Osteocyte (in vitro differentiated cells): ENCODE measurements at regions not wholly inside any gene's neighbourhood (a gene's known extent, or its start where the extent isn't known, plus 50 kb on each side); places are given as distances from the start of the nearest gene placed in this dataset.

Source experiments
- DNase-seq: peaks from one replicate; pipeline ENCODE4 v3.0.0; 2021; ENCODE audit warnings: mixed read lengths; ENCODE audit not compliant: unreplicated experiment; ENCODE audit errors: extremely low spot score
- H3K27ac Mint-ChIP-seq: one replicate; pipeline ENCODE4 v1.8.0; 2021; ENCODE audit warnings: mild to moderate bottlenecking, mixed read lengths; ENCODE audit not compliant: unreplicated experiment
- H3K27me3 Mint-ChIP-seq: one replicate; pipeline ENCODE4 v1.8.0; 2021; ENCODE audit warnings: mixed read lengths; ENCODE audit not compliant: unreplicated experiment
- H3K36me3 Mint-ChIP-seq: one replicate; pipeline ENCODE4 v1.8.0; 2021; ENCODE audit warnings: mixed read lengths; ENCODE audit not compliant: unreplicated experiment
- H3K4me1 Mint-ChIP-seq: one replicate; pipeline ENCODE4 v1.8.0; 2021; ENCODE audit warnings: mixed read lengths; ENCODE audit not compliant: unreplicated experiment
- H3K4me3 Mint-ChIP-seq: one replicate; pipeline ENCODE4 v1.8.0; 2021; ENCODE audit warnings: mild to moderate bottlenecking, moderate library complexity, mixed read lengths; ENCODE audit not compliant: unreplicated experiment
- H3K9me3 Mint-ChIP-seq: one replicate; pipeline ENCODE4 v1.8.0; 2021; ENCODE audit warnings: mixed read lengths; ENCODE audit not compliant: unreplicated experiment
- CTCF ChIP-seq: fragments of 200-600 bp; sonication (generic); IDR thresholded peaks from 2 replicates; pipeline ENCODE4 v1.5.0; 2021; ENCODE audit warnings: antibody characterized with exemption, mild to moderate bottlenecking, moderate library complexity

- no peak overlapping the region for H3K27ac Mint-ChIP-seq
- H3K27me3 Mint-ChIP-seq: peaks cover 12% of the 10 kb centered on the region
- no peak for DNase-seq
- peaks cover 4% of the 10 kb centered on the region for H3K9me3 Mint-ChIP-seq
- H3K36me3 Mint-ChIP-seq: peaks cover 2% of the 10 kb centered on the region
- no peak for TF ChIP-seq CTCF
- H3K4me3 Mint-ChIP-seq: no peak overlapping the region
- peaks cover 19% of the 10 kb centered on the region for H3K4me1 Mint-ChIP-seq
Observed at GRCh38 chr2:240201866-240202265, 61.4 kb upstream of the OTOS start.

DNA sequence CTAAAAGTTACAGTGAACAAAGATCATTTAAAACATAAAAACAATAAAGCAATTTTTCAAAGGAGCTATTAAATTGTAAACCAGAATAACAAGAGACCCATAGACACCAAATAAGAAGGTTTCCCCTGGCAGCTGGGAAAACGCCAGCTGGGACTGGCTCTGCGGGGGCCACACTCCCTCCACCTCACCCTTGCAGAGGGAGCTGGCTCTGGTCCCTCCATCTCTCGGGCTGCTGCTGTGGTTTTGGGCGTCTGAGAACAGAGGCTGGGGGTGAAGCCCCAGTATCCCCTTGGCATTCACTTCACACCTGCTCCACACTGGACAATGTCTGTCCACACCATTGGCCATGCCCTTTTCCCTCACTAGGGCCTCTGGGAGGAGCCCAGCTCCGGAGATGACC, 62.1 kb upstream of the OTOS start:
- Mint-ChIP-seq H3K4me3 (no peak overlapping the region), H3K27me3 (peaks cover 12% of the 10 kb centered on the region), H3K4me1 (peaks cover 19% of the 10 kb centered on the region), H3K36me3 (peaks cover 2% of the 10 kb centered on the region), H3K9me3 (peaks cover 4% of the 10 kb centered on the region), H3K27ac (no peak overlapping the region)
- no peak for DNase-seq
- no peak for TF ChIP-seq CTCF

- no peak for DNase-seq
- no peak overlapping the region for H3K27ac Mint-ChIP-seq
- peaks cover 19% of the 10 kb centered on the region for H3K4me1 Mint-ChIP-seq
- no peak for TF ChIP-seq CTCF
- no peak overlapping the region for H3K4me3 Mint-ChIP-seq
- peaks cover 2% of the 10 kb centered on the region for H3K36me3 Mint-ChIP-seq
- peaks cover 12% of the 10 kb centered on the region for H3K27me3 Mint-ChIP-seq
- peaks cover 4% of the 10 kb centered on the region for H3K9me3 Mint-ChIP-seq
Observed at GRCh38 chr2:240203031-240203787, 62.8 kb upstream of the OTOS start.

GRCh38 chr2:240203788-240204270, 63.4 kb upstream of the OTOS start:
- Mint-ChIP-seq H3K4me3 (no peak overlapping the region), H3K27ac (no peak overlapping the region), H3K27me3 (peaks cover 12% of the 10 kb centered on the region), H3K36me3 (peaks cover 2% of the 10 kb centered on the region), H3K4me1 (peaks cover 19% of the 10 kb centered on the region), H3K9me3 (peaks cover 4% of the 10 kb centered on the region)
- DNase-seq: no peak
- TF ChIP-seq CTCF: no peak

DNA sequence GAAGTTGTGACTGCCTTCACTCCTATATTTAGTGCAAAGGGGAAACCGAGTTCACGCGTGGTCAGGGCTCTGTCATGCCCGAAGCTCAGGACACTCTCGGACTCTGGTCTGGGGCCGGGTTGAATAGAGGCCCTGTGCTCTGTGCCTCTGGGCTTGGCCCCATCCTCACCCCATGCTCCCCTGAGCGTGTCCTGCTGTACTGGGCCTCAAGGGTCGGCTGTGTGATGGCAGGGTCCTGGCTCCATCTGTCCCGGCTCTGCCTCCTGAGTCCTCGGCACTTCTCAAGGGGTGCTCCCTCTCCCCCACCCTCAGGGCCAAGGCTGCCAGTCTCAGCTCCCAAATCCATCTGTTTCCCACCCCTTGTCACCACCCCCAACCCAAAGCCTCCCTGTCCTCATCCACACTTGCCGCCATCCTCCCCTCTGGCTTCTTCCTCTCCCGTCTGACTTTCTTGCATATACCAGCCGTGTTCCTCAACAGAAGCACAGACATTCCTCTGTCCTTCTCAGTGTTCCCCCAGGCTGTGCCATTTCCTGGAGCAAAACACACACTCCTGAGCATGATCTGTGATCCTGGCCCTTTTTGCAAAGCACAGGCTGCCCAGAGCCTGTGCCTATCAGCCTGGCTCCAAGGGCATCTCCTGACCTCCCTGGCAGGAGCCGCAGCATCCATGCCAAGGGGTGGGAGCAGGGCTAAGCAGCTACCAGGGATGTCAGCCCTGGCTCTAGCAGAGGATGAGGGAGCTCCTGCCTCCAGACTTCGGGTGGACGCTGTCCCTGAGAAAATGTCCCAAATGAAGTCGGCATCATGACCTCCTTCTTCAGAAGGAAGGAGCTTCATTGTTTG, 64.2 kb upstream of the OTOS start:
- peaks cover 4% of the 10 kb centered on the region for H3K9me3 Mint-ChIP-seq
- no peak for DNase-seq
- no peak overlapping the region for H3K4me3 Mint-ChIP-seq
- no peak for TF ChIP-seq CTCF
- H3K36me3 Mint-ChIP-seq: peaks cover 2% of the 10 kb centered on the region
- peak overlapping the region; percentile 56 for H3K27ac Mint-ChIP-seq
- H3K4me1 Mint-ChIP-seq: peaks cover 19% of the 10 kb centered on the region
- H3K27me3 Mint-ChIP-seq: peaks cover 12% of the 10 kb centered on the region
